Loucy (cell line): ENCODE measurements at regions not wholly inside any gene's neighbourhood (a gene's known extent, or its start where the extent isn't known, plus 50 kb on each side); places are given as distances from the start of the nearest gene placed in this dataset.

Source experiments
- H2AFZ ChIP-seq: fragments of 200-600 bp; sonication (generic); 2 replicates; pipeline ENCODE4 v1.6.0; 2016; ENCODE audit warnings: antibody characterized with exemption, mild to moderate bottlenecking, low read length, moderate library complexity
- H3F3A ChIP-seq: fragments of 200-600 bp; 2 replicates; pipeline ENCODE4 v1.6.0; 2016; ENCODE audit warnings: antibody characterized with exemption, low read depth, mild to moderate bottlenecking
- H3K27me3 ChIP-seq: fragments of 200-600 bp; sonication (generic); 2 replicates; pipeline ENCODE4 v1.6.1; 2014; ENCODE audit warnings: low read length, mild to moderate bottlenecking; ENCODE audit not compliant: insufficient read depth, poor library complexity, severe bottlenecking
- H3K36me3 ChIP-seq: fragments of 200-600 bp; sonication (generic); 2 replicates; pipeline ENCODE4 v1.6.1; 2016; ENCODE audit warnings: low read length; ENCODE audit not compliant: insufficient read depth
- H3K4me1 ChIP-seq: fragments of 200-600 bp; sonication (generic); 2 replicates; pipeline ENCODE4 v1.5.1; 2014; ENCODE audit warnings: low read length, mild to moderate bottlenecking; ENCODE audit not compliant: insufficient read depth, poor library complexity, severe bottlenecking
- H3K4me2 ChIP-seq: fragments of 200-600 bp; sonication (generic); 2 replicates; pipeline ENCODE4 v1.6.0; 2014; ENCODE audit warnings: antibody characterized with exemption, low read length, low read depth, mild to moderate bottlenecking; ENCODE audit not compliant: poor library complexity, severe bottlenecking
- H3K4me3 ChIP-seq: fragments of 200-600 bp; sonication (generic); 2 replicates; pipeline ENCODE4 v1.5.1; 2014; ENCODE audit warnings: low read length, mild to moderate bottlenecking, mixed read lengths; ENCODE audit not compliant: poor library complexity, severe bottlenecking
- H3K79me2 ChIP-seq: fragments of 200-600 bp; sonication (generic); 2 replicates; pipeline ENCODE4 v1.6.1; 2014; ENCODE audit warnings: low read length; ENCODE audit not compliant: insufficient read depth
- H3K9ac ChIP-seq: fragments of 200-600 bp; sonication (generic); 2 replicates; pipeline ENCODE4 v1.6.0; 2014; ENCODE audit warnings: mild to moderate bottlenecking, low read depth, low read length, moderate library complexity; ENCODE audit not compliant: poor library complexity, severe bottlenecking
- H3K9me2 ChIP-seq: fragments of 200-600 bp; sonication (generic); replicated peaks from 2 replicates; pipeline ENCODE4 v1.6.1; 2016; ENCODE audit warnings: low read depth, low read length, mixed read lengths
- H3K9me3 ChIP-seq: fragments of 200-600 bp; sonication (generic); 2 replicates; pipeline ENCODE4 v1.6.1; 2014; ENCODE audit warnings: mild to moderate bottlenecking, antibody characterized with exemption, low read length, low read depth; ENCODE audit not compliant: insufficient read depth
- H4K20me1 ChIP-seq: fragments of 200-600 bp; sonication (generic); 2 replicates; pipeline ENCODE4 v1.6.0; 2014; ENCODE audit warnings: antibody characterized with exemption, low read length, mild to moderate bottlenecking; ENCODE audit not compliant: insufficient read depth, poor library complexity, severe bottlenecking
- CTCF ChIP-seq: fragments of 200-600 bp; sonication (generic); conservative IDR thresholded peaks from 2 replicates; pipeline ENCODE4 v1.5.1; 2014; ENCODE audit warnings: mild to moderate bottlenecking, antibody characterized with exemption, low read length
- EZH2phosphoT487 ChIP-seq: fragments of 200-600 bp; IDR thresholded peaks from 2 replicates; pipeline ENCODE4 v1.6.1; 2018; ENCODE audit warnings: antibody characterized with exemption, mild to moderate bottlenecking, moderate library complexity, borderline replicate concordance

- H3K27me3 ChIP-seq, result no peaks in the 10 kb centered on the region
- no peaks in the 10 kb centered on the region for H3K9me2 ChIP-seq
- H4K20me1 ChIP-seq, result no peaks in the 10 kb centered on the region
- no peak overlapping the region for H3K4me2 ChIP-seq
- no peak overlapping the region for H3K4me3 ChIP-seq
- TF ChIP-seq CTCF, result no peak
- no peak for TF ChIP-seq EZH2phosphoT487
- no peaks in the 10 kb centered on the region for H3K36me3 ChIP-seq
- no peaks in the 10 kb centered on the region; the same call in 1 of the 2 replicates for H3K9me3 ChIP-seq
- no peaks in the 10 kb centered on the region for H3F3A ChIP-seq
- no peaks in the 10 kb centered on the region for H3K4me1 ChIP-seq
- no peak overlapping the region for H2AFZ ChIP-seq
- H3K9ac ChIP-seq, result no peak overlapping the region
- H3K79me2 ChIP-seq, result no peaks in the 10 kb centered on the region
Measured at GRCh38 chr4:181593703-181594102, 649.5 kb upstream of the TENM3 start.

GRCh38 chr4:181594188-181594587 lies 649.0 kb upstream of the TENM3 start:
- Histone ChIP-seq H3K9ac (no peak overlapping the region), H3K4me3 (no peak overlapping the region), H2AFZ (no peak overlapping the region), H3K4me1 (no peaks in the 10 kb centered on the region), H3F3A (no peaks in the 10 kb centered on the region), H3K79me2 (no peaks in the 10 kb centered on the region), H3K9me3 (no peaks in the 10 kb centered on the region; the same call in 1 of the 2 replicates), H4K20me1 (no peaks in the 10 kb centered on the region), H3K9me2 (no peaks in the 10 kb centered on the region), H3K27me3 (no peaks in the 10 kb centered on the region), H3K36me3 (no peaks in the 10 kb centered on the region), H3K4me2 (no peak overlapping the region)
- TF ChIP-seq CTCF (no peak), EZH2phosphoT487 (no peak)

- Histone ChIP-seq H4K20me1 (no peaks in the 10 kb centered on the region), H3K9me2 (no peaks in the 10 kb centered on the region), H3K9me3 (no peaks in the 10 kb centered on the region), H2AFZ (no peak overlapping the region), H3K9ac (no peak overlapping the region), H3F3A (no peaks in the 10 kb centered on the region), H3K4me1 (no peaks in the 10 kb centered on the region), H3K79me2 (no peaks in the 10 kb centered on the region), H3K36me3 (no peaks in the 10 kb centered on the region), H3K4me2 (no peak overlapping the region), H3K4me3 (no peak overlapping the region), H3K27me3 (no peaks in the 10 kb centered on the region)
- TF ChIP-seq EZH2phosphoT487 (no peak), CTCF (no peak)
Measured at GRCh38 chr4:181595716-181596115, 647.5 kb upstream of the TENM3 start.
